Liver (tissue), 8 donors: ENCODE measurements at regions not wholly inside any gene's neighbourhood (a gene's known extent, or its start where the extent isn't known, plus 50 kb on each side); places are given as distances from the start of the nearest gene placed in this dataset.

Experiments used
- DNase-seq: peaks from one replicate; pipeline ENCODE4 v3.0.0-alpha.2; 2017; ENCODE audit warnings: low spot score
- H3K27ac ChIP-seq, 2 donors: one replicate each; pipeline ENCODE4 v1.7.0; 2013; ENCODE audit warnings: inconsistent platforms in 2 of 2, low read length in 2 of 2, control low read depth in 1 of 2, low read depth in 1 of 2, mild to moderate bottlenecking in 1 of 2
- H3K27me3 ChIP-seq, 4 donors: one replicate each; pipeline versions ENCODE4 v1.6.1 to v1.7.0; 2013; ENCODE audit warnings: low read length in 3 of 4, inconsistent platforms in 1 of 4, mild to moderate bottlenecking in 1 of 4, moderate library complexity in 1 of 4; ENCODE audit not compliant: control insufficient read depth in 4 of 4, insufficient read depth in 4 of 4
- H3K36me3 ChIP-seq, 4 donors: one replicate each; pipeline versions ENCODE4 v1.6.1 to v1.7.0; 2013; ENCODE audit warnings: low read length in 3 of 4, mild to moderate bottlenecking in 3 of 4, low read depth in 1 of 4, moderate library complexity in 1 of 4; ENCODE audit not compliant: control insufficient read depth in 4 of 4, insufficient read depth in 3 of 4
- H3K4me1 ChIP-seq, 4 donors: one replicate each; pipeline versions ENCODE4 v1.6.1 to v1.7.0; 2013; ENCODE audit warnings: low read length in 3 of 4, mild to moderate bottlenecking in 3 of 4, moderate library complexity in 1 of 4; ENCODE audit not compliant: control insufficient read depth in 4 of 4, insufficient read depth in 4 of 4
- H3K4me3 ChIP-seq, 3 donors: one replicate each; pipeline versions ENCODE4 v1.6.1 to v1.7.0; 2013; ENCODE audit warnings: low read length in 3 of 3, control low read depth in 1 of 3, low read depth in 1 of 3, mild to moderate bottlenecking in 1 of 3
- H3K9ac ChIP-seq, 2 donors: one replicate each; pipeline ENCODE4 v1.7.0; 2013; ENCODE audit warnings: low read length in 2 of 2, mild to moderate bottlenecking in 2 of 2, moderate library complexity in 2 of 2, control low read depth in 1 of 2, low read depth in 1 of 2
- H3K9me3 ChIP-seq, 4 donors: one replicate each; pipeline versions ENCODE4 v1.6.1 to v1.7.0; 2013; ENCODE audit warnings: low read length in 3 of 4; ENCODE audit not compliant: control insufficient read depth in 4 of 4
- FOXA2 ChIP-seq: IDR thresholded peaks from 2 replicates; pipeline ENCODE4 v1.6.1; 2016; ENCODE audit warnings: antibody characterized with exemption
- GABPA ChIP-seq, 2 donors: IDR thresholded peaks in 1 of 2; conservative IDR thresholded peaks in 1 of 2; 2 replicates each; pipeline ENCODE4 v1.6.1; 2016; ENCODE audit warnings: antibody characterized with exemption in 2 of 2, mild to moderate bottlenecking in 1 of 2, moderate library complexity in 1 of 2
- HNF4G ChIP-seq: IDR thresholded peaks from 2 replicates; pipeline ENCODE4 v1.6.1; 2016; ENCODE audit warnings: antibody characterized with exemption
- JUND ChIP-seq, 2 donors: IDR thresholded peaks; 2 replicates each; pipeline ENCODE4 v1.6.1; 2016; ENCODE audit warnings: antibody characterized with exemption in 2 of 2
- NR2F2 ChIP-seq: IDR thresholded peaks from 2 replicates; pipeline ENCODE4 v1.6.1; 2016; ENCODE audit warnings: antibody characterized with exemption
- RAD21 ChIP-seq, 2 donors: IDR thresholded peaks; 2 replicates each; pipeline ENCODE4 v1.6.1; 2016; ENCODE audit warnings: antibody characterized with exemption in 2 of 2, mild to moderate bottlenecking in 2 of 2
- REST ChIP-seq: IDR thresholded peaks from 2 replicates; pipeline ENCODE4 v1.6.1; 2016; ENCODE audit warnings: antibody characterized with exemption, mild to moderate bottlenecking
- RXRA ChIP-seq, 2 donors: IDR thresholded peaks; 2 replicates each; pipeline ENCODE4 v1.6.1; 2017 to 2018; ENCODE audit warnings: antibody characterized with exemption in 2 of 2, mild to moderate bottlenecking in 1 of 2
- SP1 ChIP-seq: IDR thresholded peaks from 2 replicates; pipeline ENCODE4 v1.6.1; 2018; ENCODE audit warnings: antibody characterized with exemption, mild to moderate bottlenecking
- TAF1 ChIP-seq: conservative IDR thresholded peaks from 2 replicates; pipeline ENCODE4 v1.6.1; 2016; ENCODE audit warnings: antibody characterized with exemption, mild to moderate bottlenecking
- YY1 ChIP-seq: IDR thresholded peaks from 2 replicates; pipeline ENCODE4 v1.6.1; 2016; ENCODE audit warnings: antibody characterized with exemption, mild to moderate bottlenecking
- ZBTB33 ChIP-seq: IDR thresholded peaks from 2 replicates; pipeline ENCODE4 v1.6.1; 2016; ENCODE audit warnings: antibody characterized with exemption
- WGBS: extraction: QIAGEN DNeasy Blood & Tissue Kit; methylation state at CpG from one replicate; pipeline ENCODE4 v1.1.7; 2013; 5-methylcytosine and 5-hydroxymethylcytosine counted together
- TF ChIP-seq, protein P1 (sequence below): IDR thresholded peaks from 2 replicates; pipeline ENCODE4 v1.6.1; 2016; ENCODE audit warnings: antibody characterized with exemption
- TF ChIP-seq, protein P2 (sequence below): IDR thresholded peaks from 2 replicates; pipeline ENCODE4 v1.6.1; 2016; ENCODE audit warnings: antibody characterized with exemption
- TF ChIP-seq, protein P3 (sequence below): fragments of 150-350 bp; IDR thresholded peaks from 2 replicates; pipeline ENCODE4 v1.5.1; 2017; ENCODE audit warnings: improper control_type of control experiment, low read depth, low read length; ENCODE audit not compliant: missing input control
- donor health status: healthy.
- donor health status: healthy.
- donor health status: healthy.
- donor health status: healthy.
- donor health status: healthy.

- no peaks in the 10 kb centered on the region for H3K4me1 ChIP-seq
- H3K27me3 ChIP-seq = no peaks in the 10 kb centered on the region
- no peaks in the 10 kb centered on the region for H3K36me3 ChIP-seq
- no peak overlapping the region for H3K27ac ChIP-seq
- H3K4me3 ChIP-seq = no peak overlapping the region
- DNase-seq = no peak
- TF ChIP-seq HNF4G (no peak), YY1 (no peak), NR2F2 (no peak), GABPA (IDR thresholded peaks at IDR 0.05 in 1 of 2, conservative IDR thresholded peaks at IDR 0.05 in 1 of 2) (no peak), REST (no peak), RXRA (IDR thresholded peaks at IDR 0.05) (no peak), RAD21 (IDR thresholded peaks at IDR 0.05) (no peak), SP1 (no peak), ZBTB33 (no peak), FOXA2 (no peak), JUND (IDR thresholded peaks at IDR 0.05) (no peak), TAF1 (no peak)
- TF ChIP-seq, protein P1, sequence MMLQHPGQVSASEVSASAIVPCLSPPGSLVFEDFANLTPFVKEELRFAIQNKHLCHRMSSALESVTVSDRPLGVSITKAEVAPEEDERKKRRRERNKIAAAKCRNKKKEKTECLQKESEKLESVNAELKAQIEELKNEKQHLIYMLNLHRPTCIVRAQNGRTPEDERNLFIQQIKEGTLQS = no peak
- TF ChIP-seq, protein P2, sequence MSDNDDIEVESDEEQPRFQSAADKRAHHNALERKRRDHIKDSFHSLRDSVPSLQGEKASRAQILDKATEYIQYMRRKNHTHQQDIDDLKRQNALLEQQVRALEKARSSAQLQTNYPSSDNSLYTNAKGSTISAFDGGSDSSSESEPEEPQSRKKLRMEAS = no peak
- TF ChIP-seq, protein P3, sequence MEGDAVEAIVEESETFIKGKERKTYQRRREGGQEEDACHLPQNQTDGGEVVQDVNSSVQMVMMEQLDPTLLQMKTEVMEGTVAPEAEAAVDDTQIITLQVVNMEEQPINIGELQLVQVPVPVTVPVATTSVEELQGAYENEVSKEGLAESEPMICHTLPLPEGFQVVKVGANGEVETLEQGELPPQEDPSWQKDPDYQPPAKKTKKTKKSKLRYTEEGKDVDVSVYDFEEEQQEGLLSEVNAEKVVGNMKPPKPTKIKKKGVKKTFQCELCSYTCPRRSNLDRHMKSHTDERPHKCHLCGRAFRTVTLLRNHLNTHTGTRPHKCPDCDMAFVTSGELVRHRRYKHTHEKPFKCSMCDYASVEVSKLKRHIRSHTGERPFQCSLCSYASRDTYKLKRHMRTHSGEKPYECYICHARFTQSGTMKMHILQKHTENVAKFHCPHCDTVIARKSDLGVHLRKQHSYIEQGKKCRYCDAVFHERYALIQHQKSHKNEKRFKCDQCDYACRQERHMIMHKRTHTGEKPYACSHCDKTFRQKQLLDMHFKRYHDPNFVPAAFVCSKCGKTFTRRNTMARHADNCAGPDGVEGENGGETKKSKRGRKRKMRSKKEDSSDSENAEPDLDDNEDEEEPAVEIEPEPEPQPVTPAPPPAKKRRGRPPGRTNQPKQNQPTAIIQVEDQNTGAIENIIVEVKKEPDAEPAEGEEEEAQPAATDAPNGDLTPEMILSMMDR = no peak
- 80% methylated on average over 5 of the region's 5 CpGs for WGBS
- H3K9ac ChIP-seq = no peak overlapping the region
- peaks cover under 1 to 16% (median 10%) of the 10 kb centered on the region in 4 donors for H3K9me3 ChIP-seq
Measured at GRCh38 chr7:149375234-149376008, 85.4 kb downstream of the ZNF777 start.
